Endodermal cell (in vitro differentiated cells): ENCODE measurements at regions not wholly inside any gene's neighbourhood (a gene's known extent, or its start where the extent isn't known, plus 50 kb on each side); places are given as distances from the start of the nearest gene placed in this dataset.

Experiments
- DNase-seq: peaks from one replicate; pipeline ENCODE4 v3.0.0-alpha.2; 2017
- H3K27ac ChIP-seq: 2 replicates; pipeline ENCODE4 v1.5.1; 2013; ENCODE audit warnings: mild to moderate bottlenecking, low read depth, low read length, moderate library complexity
- H3K27me3 ChIP-seq: 2 replicates; pipeline ENCODE4 v1.6.1; 2013; ENCODE audit warnings: mild to moderate bottlenecking, low read length, moderate library complexity; ENCODE audit not compliant: insufficient read depth, control insufficient read depth, poor library complexity, severe bottlenecking
- H3K36me3 ChIP-seq: 2 replicates; pipeline ENCODE4 v1.7.0; 2013; ENCODE audit warnings: mild to moderate bottlenecking, low read length, moderate library complexity; ENCODE audit not compliant: control insufficient read depth, insufficient read depth
- H3K4me1 ChIP-seq: one replicate; pipeline ENCODE4 v1.7.0; 2013; ENCODE audit warnings: low read length; ENCODE audit not compliant: control insufficient read depth, insufficient read depth
- H3K4me3 ChIP-seq: 2 replicates; pipeline ENCODE4 v1.5.1; 2013; ENCODE audit warnings: mild to moderate bottlenecking, low read length, moderate library complexity
- H3K9ac ChIP-seq: 2 replicates; pipeline ENCODE4 v1.6.1; 2013; ENCODE audit warnings: mild to moderate bottlenecking, low read length, moderate library complexity; ENCODE audit not compliant: poor library complexity, severe bottlenecking; ENCODE audit errors: extremely low read depth
- H3K9me3 ChIP-seq: 2 replicates; pipeline ENCODE4 v1.6.1; 2013; ENCODE audit warnings: mild to moderate bottlenecking, low read length, moderate library complexity; ENCODE audit not compliant: control insufficient read depth
- H3K27ac Mint-ChIP-seq: 2 replicates; pipeline ENCODE4 v1.8.0; 2020; ENCODE audit warnings: mixed read lengths
- H3K27me3 Mint-ChIP-seq: 2 replicates; pipeline ENCODE4 v1.8.0; 2021; ENCODE audit warnings: mild to moderate bottlenecking, mixed read lengths; ENCODE audit not compliant: insufficient read depth
- H3K36me3 Mint-ChIP-seq: 2 replicates; pipeline ENCODE4 v1.8.0; 2020; ENCODE audit warnings: low read depth, mixed read lengths
- H3K4me1 Mint-ChIP-seq: 2 replicates; pipeline ENCODE4 v1.8.0; 2020; ENCODE audit warnings: mixed read lengths
- H3K4me3 Mint-ChIP-seq: 2 replicates; pipeline ENCODE4 v1.8.0; 2020; ENCODE audit warnings: mild to moderate bottlenecking, moderate library complexity, mixed read lengths
- H3K9me3 Mint-ChIP-seq: 2 replicates; pipeline ENCODE4 v1.8.0; 2020; ENCODE audit warnings: mild to moderate bottlenecking, mixed read lengths
- WGBS, 2 experiments: methylation state at CpG; one replicate each; pipeline versions ENCODE4 v1.1.5 to v1.1.7; 2013; ENCODE audit warnings: missing lambda C conversion rate in 2 of 2, mixed read lengths in 1 of 2; ENCODE audit not compliant: insufficient coverage in 1 of 2, insufficient read length in 1 of 2; 5-methylcytosine and 5-hydroxymethylcytosine counted together
- TF ChIP-seq, protein P1 (sequence below): fragments of 200-600 bp; sonication (generic); conservative IDR thresholded peaks from 2 replicates; pipeline ENCODE4 v1.5.0; 2021; ENCODE audit warnings: antibody characterized with exemption, mild to moderate bottlenecking

DNA sequence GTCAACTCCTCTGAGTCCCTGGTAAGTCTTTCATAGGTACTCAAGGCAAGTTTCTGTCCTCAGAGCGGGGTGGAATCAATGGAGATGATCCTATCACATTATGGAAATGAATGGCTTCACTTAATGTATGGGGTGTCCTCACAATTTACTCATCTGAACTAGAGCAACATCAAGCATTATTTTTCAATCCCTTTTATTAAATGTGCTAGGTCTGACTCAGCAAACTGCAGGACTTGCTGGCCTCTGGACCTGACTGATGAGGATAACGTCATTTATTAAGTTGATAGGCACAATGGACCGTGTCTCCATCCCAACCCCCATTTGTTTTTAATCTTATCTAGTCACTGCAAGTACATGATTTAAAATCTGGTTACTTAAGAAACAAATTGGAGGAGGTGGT, 259.2 kb downstream of the NUF2 start:
- TF ChIP-seq, protein P1, sequence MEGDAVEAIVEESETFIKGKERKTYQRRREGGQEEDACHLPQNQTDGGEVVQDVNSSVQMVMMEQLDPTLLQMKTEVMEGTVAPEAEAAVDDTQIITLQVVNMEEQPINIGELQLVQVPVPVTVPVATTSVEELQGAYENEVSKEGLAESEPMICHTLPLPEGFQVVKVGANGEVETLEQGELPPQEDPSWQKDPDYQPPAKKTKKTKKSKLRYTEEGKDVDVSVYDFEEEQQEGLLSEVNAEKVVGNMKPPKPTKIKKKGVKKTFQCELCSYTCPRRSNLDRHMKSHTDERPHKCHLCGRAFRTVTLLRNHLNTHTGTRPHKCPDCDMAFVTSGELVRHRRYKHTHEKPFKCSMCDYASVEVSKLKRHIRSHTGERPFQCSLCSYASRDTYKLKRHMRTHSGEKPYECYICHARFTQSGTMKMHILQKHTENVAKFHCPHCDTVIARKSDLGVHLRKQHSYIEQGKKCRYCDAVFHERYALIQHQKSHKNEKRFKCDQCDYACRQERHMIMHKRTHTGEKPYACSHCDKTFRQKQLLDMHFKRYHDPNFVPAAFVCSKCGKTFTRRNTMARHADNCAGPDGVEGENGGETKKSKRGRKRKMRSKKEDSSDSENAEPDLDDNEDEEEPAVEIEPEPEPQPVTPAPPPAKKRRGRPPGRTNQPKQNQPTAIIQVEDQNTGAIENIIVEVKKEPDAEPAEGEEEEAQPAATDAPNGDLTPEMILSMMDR, result no peak
- Histone ChIP-seq H3K27ac (no peak overlapping the region), H3K4me3 (no peak overlapping the region), H3K9me3 (no peaks in the 10 kb centered on the region), H3K27me3 (no peaks in the 10 kb centered on the region), H3K9ac (no peak overlapping the region), H3K36me3 (no peaks in the 10 kb centered on the region), H3K4me1 (peaks cover 5% of the 10 kb centered on the region)
- 80 to 98% methylated on average over 1 to 3 of the region's 3 CpGs for WGBS, 2 experiments
- no peaks in the 10 kb centered on the region for H3K27me3 Mint-ChIP-seq
- DNase-seq, result no peak
- H3K36me3 Mint-ChIP-seq, result no peaks in the 10 kb centered on the region
- H3K4me3 Mint-ChIP-seq, result no peak overlapping the region
- H3K27ac Mint-ChIP-seq, result no peak overlapping the region
- H3K9me3 Mint-ChIP-seq, result peaks cover 4% of the 10 kb centered on the region
- H3K4me1 Mint-ChIP-seq, result peaks cover 19% of the 10 kb centered on the region

DNA sequence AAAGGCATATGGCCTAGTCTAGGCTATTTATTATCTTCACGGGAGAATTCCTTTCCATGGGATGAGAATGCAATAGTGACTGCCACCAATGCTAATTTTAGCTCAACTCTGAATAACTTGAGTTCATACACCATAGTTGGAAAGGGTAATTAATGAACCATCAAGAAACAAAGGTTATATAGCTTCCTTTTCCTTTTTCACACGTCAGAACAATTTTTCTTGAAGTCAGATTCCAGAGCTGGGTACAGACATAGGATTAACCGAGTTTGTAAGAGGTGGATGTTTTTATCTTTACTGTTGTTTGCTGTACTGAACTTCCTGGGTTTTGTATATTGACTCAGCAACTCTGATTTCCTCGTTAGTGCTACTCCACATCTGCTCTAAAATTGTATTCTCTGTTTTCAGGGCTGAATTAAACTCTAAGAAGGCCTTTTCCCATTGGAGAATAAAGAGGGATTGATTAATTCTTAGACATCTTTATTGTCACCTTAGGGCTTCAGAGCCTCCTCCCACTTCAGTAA, 262.0 kb downstream of the NUF2 start:
- H3K4me3 ChIP-seq, result no peak overlapping the region
- H3K27me3 Mint-ChIP-seq, result no peaks in the 10 kb centered on the region
- peaks cover 26% of the 10 kb centered on the region for H3K4me1 Mint-ChIP-seq
- no peak overlapping the region for H3K9ac ChIP-seq
- no peak overlapping the region for H3K27ac ChIP-seq
- WGBS, 2 experiments, result 86 to 100% methylated on average over 1 to 3 of the region's 4 CpGs
- peaks cover 8% of the 10 kb centered on the region for H3K9me3 Mint-ChIP-seq
- TF ChIP-seq, protein P1, result no peak
- H3K27me3 ChIP-seq, result no peaks in the 10 kb centered on the region
- H3K4me3 Mint-ChIP-seq, result no peak overlapping the region
- H3K9me3 ChIP-seq, result peaks cover 9% of the 10 kb centered on the region
- peaks cover 5% of the 10 kb centered on the region for H3K4me1 ChIP-seq
- no peaks in the 10 kb centered on the region for H3K36me3 Mint-ChIP-seq
- no peak for DNase-seq
- H3K27ac Mint-ChIP-seq, result no peak overlapping the region
- no peaks in the 10 kb centered on the region for H3K36me3 ChIP-seq

DNA sequence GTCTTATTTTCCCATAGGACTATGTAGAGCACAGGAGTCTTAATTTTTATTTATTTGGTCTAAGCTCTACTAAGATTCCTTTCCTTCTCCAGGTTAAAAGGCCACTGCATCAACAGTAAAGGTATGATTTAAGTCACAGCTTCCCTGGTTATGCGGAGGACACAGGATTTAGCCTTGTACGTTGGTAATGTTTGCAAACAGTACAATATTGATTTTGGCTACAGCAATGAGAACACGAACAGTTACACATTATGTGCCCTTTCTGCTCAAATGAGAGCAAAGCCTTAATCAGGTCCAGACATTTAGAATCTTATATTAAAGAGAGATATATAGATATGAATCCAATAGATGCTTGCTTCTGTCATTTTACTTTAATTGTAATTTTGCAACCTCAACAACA, 264.0 kb downstream of the NUF2 start:
- Mint-ChIP-seq H3K27ac (no peak overlapping the region), H3K27me3 (no peaks in the 10 kb centered on the region), H3K36me3 (no peaks in the 10 kb centered on the region), H3K9me3 (peaks cover 8% of the 10 kb centered on the region), H3K4me1 (peaks cover 32% of the 10 kb centered on the region), H3K4me3 (no peak overlapping the region)
- H3K27ac ChIP-seq, result no peak overlapping the region
- no peaks in the 10 kb centered on the region for H3K36me3 ChIP-seq
- H3K9ac ChIP-seq, result no peak overlapping the region
- H3K4me3 ChIP-seq, result no peak overlapping the region
- DNase-seq, result no peak
- H3K4me1 ChIP-seq, result peaks cover 5% of the 10 kb centered on the region
- no peaks in the 10 kb centered on the region for H3K27me3 ChIP-seq
- peaks cover 9% of the 10 kb centered on the region for H3K9me3 ChIP-seq
- TF ChIP-seq, protein P1, result no peak
- 93 to 100% methylated on average over 3 of the region's 3 CpGs for WGBS, 2 experiments
